Duodenal mucosa (tissue), 2 donors: ENCODE measurements at regions not wholly inside any gene's neighbourhood (a gene's known extent, or its start where the extent isn't known, plus 50 kb on each side); places are given as distances from the start of the nearest gene placed in this dataset.
"Not testable (repeated sequence)": the region's sequence is repeated elsewhere in the genome, so short reads cannot be mapped to it uniquely, and the experiment has no call there.

Experiments
- H3K27ac ChIP-seq: one replicate; pipeline ENCODE4 v1.7.0; 2013; ENCODE audit warnings: low read depth, low read length
- H3K27me3 ChIP-seq, 2 donors: one replicate each; pipeline ENCODE4 v1.7.0; 2013; ENCODE audit warnings: low read length in 2 of 2, control low read depth in 1 of 2; ENCODE audit not compliant: insufficient read depth in 2 of 2, control insufficient read depth in 1 of 2
- H3K36me3 ChIP-seq, 2 donors: one replicate each; pipeline ENCODE4 v1.7.0; 2013; ENCODE audit warnings: low read length in 2 of 2, control low read depth in 1 of 2; ENCODE audit not compliant: insufficient read depth in 2 of 2, control insufficient read depth in 1 of 2
- H3K4me1 ChIP-seq, 2 donors: one replicate each; pipeline ENCODE4 v1.7.0; 2013; ENCODE audit warnings: low read length in 2 of 2, control low read depth in 1 of 2; ENCODE audit not compliant: insufficient read depth in 2 of 2, control insufficient read depth in 1 of 2
- H3K4me3 ChIP-seq, 2 donors: one replicate each; pipeline ENCODE4 v1.7.0; 2013; ENCODE audit warnings: low read length in 2 of 2, low read depth in 1 of 2
- H3K9ac ChIP-seq, 2 donors: one replicate each; pipeline ENCODE4 v1.7.0; 2013; ENCODE audit warnings: low read length in 2 of 2, low read depth in 1 of 2
- H3K9me3 ChIP-seq, 2 donors: one replicate each; pipeline ENCODE4 v1.7.0; 2013; ENCODE audit warnings: low read length in 2 of 2, control low read depth in 1 of 2; ENCODE audit not compliant: control insufficient read depth in 1 of 2

- Histone ChIP-seq H3K9me3 (peaks cover 0 to 4% of the 10 kb centered on the region in 2 donors), H3K27me3 (no peaks in the 10 kb centered on the region), H3K4me1 (no peaks in the 10 kb centered on the region), H3K27ac (no peak overlapping the region), H3K4me3 (no peak overlapping the region), H3K36me3 (no peaks in the 10 kb centered on the region), H3K9ac (no peak overlapping the region)
Measured at GRCh38 chr2:226179010-226179409, 620.6 kb downstream of the IRS1 start.

- no peak overlapping the region for H3K27ac ChIP-seq
- no peaks in the 10 kb centered on the region for H3K4me1 ChIP-seq
- H3K4me3 ChIP-seq = no peak overlapping the region
- no peaks in the 10 kb centered on the region for H3K27me3 ChIP-seq
- H3K36me3 ChIP-seq = no peaks in the 10 kb centered on the region
- H3K9ac ChIP-seq = no peak overlapping the region
- peaks cover 0 to 4% of the 10 kb centered on the region in 2 donors for H3K9me3 ChIP-seq
Measured at GRCh38 chr2:226176283-226176984, 623.2 kb downstream of the IRS1 start.

GRCh38 chr2:226174390-226174789 is 625.2 kb downstream of the IRS1 start:
- Histone ChIP-seq H3K27me3 (no peaks in the 10 kb centered on the region), H3K4me3 (no peak overlapping the region), H3K9ac (no peak overlapping the region), H3K9me3 (peaks cover 0 to 4% of the 10 kb centered on the region in 2 donors), H3K4me1 (no peaks in the 10 kb centered on the region), H3K27ac (no peak overlapping the region), H3K36me3 (no peaks in the 10 kb centered on the region)

GRCh38 chr2:226172939-226173338 is 626.7 kb downstream of the IRS1 start:
- Histone ChIP-seq H3K4me1 (no peaks in the 10 kb centered on the region), H3K9ac (no peak overlapping the region), H3K36me3 (no peaks in the 10 kb centered on the region), H3K27ac (no peak overlapping the region), H3K27me3 (no peaks in the 10 kb centered on the region), H3K4me3 (no peak overlapping the region), H3K9me3 (peaks cover 0 to 4% of the 10 kb centered on the region in 2 donors)

GRCh38 chr2:226172309-226172708 is 627.3 kb downstream of the IRS1 start:
- Histone ChIP-seq H3K27ac (no peak overlapping the region), H3K4me1 (no peaks in the 10 kb centered on the region), H3K9ac (no peak overlapping the region), H3K36me3 (no peaks in the 10 kb centered on the region), H3K4me3 (no peak overlapping the region), H3K9me3 (no peaks in the 10 kb centered on the region), H3K27me3 (no peaks in the 10 kb centered on the region)

GRCh38 chr2:226169751-226170581 is 629.7 kb downstream of the IRS1 start:
- H3K27ac ChIP-seq = no peak overlapping the region
- H3K4me1 ChIP-seq = no peaks in the 10 kb centered on the region
- no peaks in the 10 kb centered on the region for H3K36me3 ChIP-seq
- H3K9me3 ChIP-seq = no peaks in the 10 kb centered on the region
- H3K9ac ChIP-seq = no peak overlapping the region
- no peaks in the 10 kb centered on the region for H3K27me3 ChIP-seq
- no peak overlapping the region for H3K4me3 ChIP-seq

- Histone ChIP-seq H3K9me3 (no peaks in the 10 kb centered on the region), H3K4me1 (no peaks in the 10 kb centered on the region), H3K36me3 (no peaks in the 10 kb centered on the region), H3K27me3 (no peaks in the 10 kb centered on the region), H3K27ac (no peak overlapping the region), H3K4me3 (no peak overlapping the region), H3K9ac (no peak overlapping the region)
Measured at GRCh38 chr2:226168496-226169160, 631.0 kb downstream of the IRS1 start.

- H3K9me3 ChIP-seq = no peaks in the 10 kb centered on the region
- no peaks in the 10 kb centered on the region for H3K4me1 ChIP-seq
- H3K27me3 ChIP-seq = no peaks in the 10 kb centered on the region
- no peak overlapping the region for H3K27ac ChIP-seq
- no peaks in the 10 kb centered on the region for H3K36me3 ChIP-seq
- no peak overlapping the region for H3K9ac ChIP-seq
- H3K4me3 ChIP-seq = no peak overlapping the region
Measured at GRCh38 chr2:226164512-226164911, 635.1 kb downstream of the IRS1 start.

- not testable (repeated sequence) for H3K9ac ChIP-seq, H3K4me3 ChIP-seq, H3K27ac ChIP-seq, H3K9me3 ChIP-seq, H3K27me3 ChIP-seq, H3K36me3 ChIP-seq, H3K4me1 ChIP-seq
Measured at GRCh38 chr2:226160617-226161016, 639.0 kb downstream of the IRS1 start.

- Histone ChIP-seq H3K4me1 (no peaks in the 10 kb centered on the region), H3K9me3 (no peaks in the 10 kb centered on the region), H3K27ac (no peak overlapping the region), H3K4me3 (no peak overlapping the region), H3K9ac (no peak overlapping the region), H3K27me3 (no peaks in the 10 kb centered on the region), H3K36me3 (no peaks in the 10 kb centered on the region)
Measured at GRCh38 chr2:226159875-226160479, 639.6 kb downstream of the IRS1 start.
